Mesenchymal stem cell (in vitro differentiated cells and primary cell): ENCODE measurements at regions not wholly inside any gene's neighbourhood (a gene's known extent, or its start where the extent isn't known, plus 50 kb on each side); places are given as distances from the start of the nearest gene placed in this dataset.

ENCODE experiments used
- DNase-seq: peaks from one replicate; pipeline ENCODE4 v3.0.0-alpha.2; 2013
- H2AFZ ChIP-seq: one replicate; pipeline ENCODE4 v1.6.1; 2013; ENCODE audit warnings: low read depth, mild to moderate bottlenecking, control low read depth, inconsistent platforms, low read length, moderate library complexity
- H2AK5ac ChIP-seq: 2 replicates; pipeline ENCODE4 v1.6.1; 2013; ENCODE audit warnings: low read length, moderate library complexity, mild to moderate bottlenecking, inconsistent platforms; ENCODE audit not compliant: severe bottlenecking
- H2BK120ac ChIP-seq: one replicate; pipeline ENCODE4 v1.6.1; 2013; ENCODE audit warnings: low read depth, mild to moderate bottlenecking, inconsistent platforms, low read length, moderate library complexity
- H2BK12ac ChIP-seq, 2 experiments: one replicate each; pipeline ENCODE4 v1.6.1; 2013; ENCODE audit warnings: inconsistent platforms in 2 of 2, low read length in 2 of 2, mild to moderate bottlenecking in 2 of 2, moderate library complexity in 2 of 2, control low read depth in 1 of 2
- H2BK15ac ChIP-seq: one replicate; pipeline ENCODE4 v1.6.1; 2013; ENCODE audit warnings: mild to moderate bottlenecking, low read depth, inconsistent platforms; ENCODE audit not compliant: poor library complexity, severe bottlenecking
- H2BK5ac ChIP-seq: 2 replicates; pipeline ENCODE4 v1.6.1; 2013; ENCODE audit warnings: low read depth, mild to moderate bottlenecking, low read length, control low read depth, inconsistent platforms; ENCODE audit not compliant: poor library complexity, severe bottlenecking
- H3K14ac ChIP-seq, 2 experiments: one replicate each; pipeline ENCODE4 v1.6.1; 2013; ENCODE audit warnings: inconsistent platforms in 2 of 2, low read length in 2 of 2, control low read depth in 1 of 2, mild to moderate bottlenecking in 1 of 2, moderate library complexity in 1 of 2
- H3K18ac ChIP-seq, 2 experiments: one replicate each; pipeline ENCODE4 v1.6.1; 2013; ENCODE audit warnings: inconsistent platforms in 2 of 2, low read length in 2 of 2, control low read depth in 1 of 2, low read depth in 1 of 2, mild to moderate bottlenecking in 1 of 2
- H3K23ac ChIP-seq, 2 experiments: one replicate each; pipeline ENCODE4 v1.6.1; 2013; ENCODE audit warnings: inconsistent platforms in 2 of 2, low read length in 2 of 2, mild to moderate bottlenecking in 2 of 2, moderate library complexity in 2 of 2, control low read depth in 1 of 2
- H3K27ac ChIP-seq: 2 replicates; pipeline ENCODE4 v1.5.1; 2013; ENCODE audit warnings: mild to moderate bottlenecking, moderate library complexity, low read length, control low read depth, inconsistent platforms; ENCODE audit not compliant: poor library complexity, severe bottlenecking
- H3K27me3 ChIP-seq, 2 experiments: 2 replicates each; pipeline versions ENCODE4 v1.6.1 to v1.7.0; 2013; ENCODE audit warnings: low read length in 2 of 2, mild to moderate bottlenecking in 2 of 2, moderate library complexity in 2 of 2, control low read depth in 1 of 2, inconsistent platforms in 1 of 2; ENCODE audit not compliant: control insufficient read depth in 1 of 2, insufficient read depth in 1 of 2
- H3K36me3 ChIP-seq, 2 experiments: 2 replicates each; pipeline versions ENCODE4 v1.6.1 to v1.7.0; 2013; ENCODE audit warnings: low read length in 2 of 2, control low read depth in 1 of 2, inconsistent platforms in 1 of 2, low read depth in 1 of 2, mild to moderate bottlenecking in 1 of 2; ENCODE audit not compliant: insufficient read depth in 2 of 2, control insufficient read depth in 1 of 2
- H3K4ac ChIP-seq, 2 experiments: one replicate each; pipeline ENCODE4 v1.6.1; 2013; ENCODE audit warnings: inconsistent platforms in 2 of 2, low read length in 2 of 2, mild to moderate bottlenecking in 2 of 2, moderate library complexity in 2 of 2, control low read depth in 1 of 2, low read depth in 1 of 2
- H3K4me1 ChIP-seq: 2 replicates; pipeline ENCODE4 v1.6.1; 2013; ENCODE audit warnings: low read depth, low read length, control low read depth; ENCODE audit not compliant: control insufficient read depth, insufficient read depth
- H3K4me2 ChIP-seq: 2 replicates; pipeline ENCODE4 v1.6.1; 2013; ENCODE audit warnings: low read length, mild to moderate bottlenecking, inconsistent platforms; ENCODE audit not compliant: poor library complexity, severe bottlenecking
- H3K4me3 ChIP-seq, 2 experiments: 2 replicates each; pipeline versions ENCODE4 v1.5.1 to v1.7.0; 2013; ENCODE audit warnings: low read length in 2 of 2, mild to moderate bottlenecking in 2 of 2, control low read depth in 1 of 2, low read depth in 1 of 2; ENCODE audit not compliant: insufficient read depth in 1 of 2
- H3K79me1 ChIP-seq: replicated peaks from 2 replicates; pipeline ENCODE4 v1.6.1; 2013; ENCODE audit warnings: mild to moderate bottlenecking, control low read depth, low read length, inconsistent platforms; ENCODE audit not compliant: poor library complexity, severe bottlenecking
- H3K9ac ChIP-seq: 2 replicates; pipeline ENCODE4 v1.7.0; 2013; ENCODE audit warnings: mild to moderate bottlenecking, low read length, moderate library complexity
- H3K9me3 ChIP-seq: 2 replicates; pipeline ENCODE4 v1.7.0; 2013; ENCODE audit warnings: mild to moderate bottlenecking, low read length; ENCODE audit not compliant: control insufficient read depth
- H4K8ac ChIP-seq: one replicate; pipeline ENCODE4 v1.6.1; 2013; ENCODE audit warnings: inconsistent platforms, mild to moderate bottlenecking, low read length, moderate library complexity
- H4K91ac ChIP-seq: one replicate; pipeline ENCODE4 v1.6.1; 2013; ENCODE audit warnings: mild to moderate bottlenecking, low read length, inconsistent platforms
- WGBS: methylation state at CpG from one replicate; pipeline ENCODE4 v1.1.7; 2013; ENCODE audit warnings: mixed read lengths; 5-methylcytosine and 5-hydroxymethylcytosine counted together

- Histone ChIP-seq H2BK12ac (no peak overlapping the region), H3K9me3 (no peaks in the 10 kb centered on the region), H2AK5ac (no peak overlapping the region), H3K27me3 (peaks cover 93 to 95% of the 10 kb centered on the region in 2 experiments), H3K36me3 (no peaks in the 10 kb centered on the region), H2BK5ac (no peak overlapping the region), H3K4me1 (peaks cover 19% of the 10 kb centered on the region), H3K18ac (no peak overlapping the region), H3K27ac (no peak overlapping the region), H3K23ac (no peak overlapping the region), H2BK15ac (no peak overlapping the region), H4K91ac (peak overlapping the region; percentile 43), H3K4me3 (no peak overlapping the region), H3K4ac (no peak overlapping the region), H3K4me2 (no peak overlapping the region), H3K14ac (no peak overlapping the region), H2BK120ac (no peak overlapping the region), H2AFZ (no peak overlapping the region), H3K79me1 (no peaks in the 10 kb centered on the region), H3K9ac (no peak overlapping the region), H4K8ac (no peak overlapping the region)
- no peak for DNase-seq
- 86% methylated on average over 31 of the region's 33 CpGs for WGBS
Observed at GRCh38 chr20:62553136-62553837, 77.5 kb upstream of the GATA5 start.

- no peak overlapping the region for H2BK5ac ChIP-seq
- peaks cover 17% of the 10 kb centered on the region for H3K4me1 ChIP-seq
- H3K4me3 ChIP-seq, result no peak overlapping the region
- no peak overlapping the region for H2BK12ac ChIP-seq
- H3K9me3 ChIP-seq, result no peaks in the 10 kb centered on the region
- no peak overlapping the region for H4K8ac ChIP-seq
- no peak overlapping the region for H3K4ac ChIP-seq
- no peak overlapping the region for H3K14ac ChIP-seq
- DNase-seq, result no peak
- H3K27me3 ChIP-seq, result peaks cover 92 to 93% of the 10 kb centered on the region in 2 experiments
- no peak overlapping the region for H3K4me2 ChIP-seq
- peak overlapping the region; percentile 18 for H2AFZ ChIP-seq
- H3K9ac ChIP-seq, result no peak overlapping the region
- no peak overlapping the region for H3K27ac ChIP-seq
- no peak overlapping the region for H2AK5ac ChIP-seq
- WGBS, result 72% methylated on average over 7 of the region's 7 CpGs
- H3K36me3 ChIP-seq, result no peaks in the 10 kb centered on the region
- no peak overlapping the region for H2BK120ac ChIP-seq
- H3K23ac ChIP-seq, result no peak overlapping the region
- H3K79me1 ChIP-seq, result no peaks in the 10 kb centered on the region
- H3K18ac ChIP-seq, result no peak overlapping the region
- no peak overlapping the region for H2BK15ac ChIP-seq
- H4K91ac ChIP-seq, result no peak overlapping the region
Observed at GRCh38 chr20:62553838-62554161, 78.0 kb upstream of the GATA5 start.

GRCh38 chr20:62554214-62554897, 78.6 kb upstream of the GATA5 start:
- Histone ChIP-seq H4K91ac (peak overlapping the region; percentile 22), H3K23ac (no peak overlapping the region), H3K9ac (no peak overlapping the region), H2BK5ac (no peak overlapping the region), H3K4me3 (no peak overlapping the region), H2BK120ac (no peak overlapping the region), H2AFZ (no peak overlapping the region), H3K36me3 (no peaks in the 10 kb centered on the region), H4K8ac (no peak overlapping the region), H3K27me3 (peaks cover 91 to 92% of the 10 kb centered on the region in 2 experiments), H3K27ac (no peak overlapping the region), H2BK12ac (no peak overlapping the region), H3K4me1 (peaks cover 17% of the 10 kb centered on the region), H3K14ac (no peak overlapping the region), H2BK15ac (no peak overlapping the region), H2AK5ac (no peak overlapping the region), H3K4ac (no peak overlapping the region), H3K4me2 (no peak overlapping the region), H3K79me1 (no peaks in the 10 kb centered on the region), H3K18ac (no peak overlapping the region), H3K9me3 (no peaks in the 10 kb centered on the region)
- no peak for DNase-seq
- WGBS, result 87% methylated on average over 35 of the region's 35 CpGs

- H3K9ac ChIP-seq, result no peak overlapping the region
- H4K8ac ChIP-seq, result no peak overlapping the region
- no peak overlapping the region for H2BK12ac ChIP-seq
- no peak overlapping the region for H3K4me2 ChIP-seq
- H4K91ac ChIP-seq, result no peak overlapping the region
- H2BK15ac ChIP-seq, result no peak overlapping the region
- 85% methylated on average over 27 of the region's 27 CpGs for WGBS
- peaks cover 16% of the 10 kb centered on the region for H3K4me1 ChIP-seq
- no peak overlapping the region for H3K18ac ChIP-seq
- H3K14ac ChIP-seq, result no peak overlapping the region
- H3K27me3 ChIP-seq, result peaks cover 89 to 90% of the 10 kb centered on the region in 2 experiments
- no peaks in the 10 kb centered on the region for H3K36me3 ChIP-seq
- H2AFZ ChIP-seq, result no peak overlapping the region
- H3K9me3 ChIP-seq, result no peaks in the 10 kb centered on the region
- H2AK5ac ChIP-seq, result no peak overlapping the region
- H3K4ac ChIP-seq, result no peak overlapping the region
- DNase-seq, result no peak
- no peak overlapping the region for H3K27ac ChIP-seq
- no peaks in the 10 kb centered on the region for H3K79me1 ChIP-seq
- H3K4me3 ChIP-seq, result no peak overlapping the region
- no peak overlapping the region for H2BK5ac ChIP-seq
- H3K23ac ChIP-seq, result no peak overlapping the region
- H2BK120ac ChIP-seq, result no peak overlapping the region
Observed at GRCh38 chr20:62554898-62555641, 79.3 kb upstream of the GATA5 start.
